Panc1 (cell line): ENCODE measurements at regions not wholly inside any gene's neighbourhood (a gene's known extent, or its start where the extent isn't known, plus 50 kb on each side); places are given as distances from the start of the nearest gene placed in this dataset.

ENCODE experiments used
- POLR2AphosphoS5 ChIP-seq: IDR thresholded peaks from 2 replicates; pipeline ENCODE4 v1.6.1; 2012; ENCODE audit warnings: mild to moderate bottlenecking, low read depth, low read length, moderate library complexity
- SIN3A ChIP-seq: IDR thresholded peaks from 2 replicates; pipeline ENCODE4 v1.6.1; 2012; ENCODE audit warnings: low read depth, mild to moderate bottlenecking, low read length, moderate library complexity, borderline replicate concordance; ENCODE audit not compliant: insufficient read depth
- TCF7L2 ChIP-seq: IDR thresholded peaks from 2 replicates; pipeline ENCODE4 v1.6.1; 2011; ENCODE audit warnings: mild to moderate bottlenecking, low read depth, low read length, inconsistent platforms
- TF ChIP-seq, protein P1 (sequence below): fragments of 450-650 bp; IDR thresholded peaks from 2 replicates; pipeline ENCODE4 v1.5.1; 2017; ENCODE audit warnings: mild to moderate bottlenecking
- TF ChIP-seq, protein P2 (sequence below), 2 experiments: IDR thresholded peaks; 2 replicates each; pipeline ENCODE4 v1.6.1; 2011 to 2012; ENCODE audit warnings: low read depth in 2 of 2, control low read depth in 1 of 2, low read length in 1 of 2, mild to moderate bottlenecking in 1 of 2, moderate library complexity in 1 of 2; ENCODE audit not compliant: insufficient read depth in 1 of 2

- TF ChIP-seq, protein P1, sequence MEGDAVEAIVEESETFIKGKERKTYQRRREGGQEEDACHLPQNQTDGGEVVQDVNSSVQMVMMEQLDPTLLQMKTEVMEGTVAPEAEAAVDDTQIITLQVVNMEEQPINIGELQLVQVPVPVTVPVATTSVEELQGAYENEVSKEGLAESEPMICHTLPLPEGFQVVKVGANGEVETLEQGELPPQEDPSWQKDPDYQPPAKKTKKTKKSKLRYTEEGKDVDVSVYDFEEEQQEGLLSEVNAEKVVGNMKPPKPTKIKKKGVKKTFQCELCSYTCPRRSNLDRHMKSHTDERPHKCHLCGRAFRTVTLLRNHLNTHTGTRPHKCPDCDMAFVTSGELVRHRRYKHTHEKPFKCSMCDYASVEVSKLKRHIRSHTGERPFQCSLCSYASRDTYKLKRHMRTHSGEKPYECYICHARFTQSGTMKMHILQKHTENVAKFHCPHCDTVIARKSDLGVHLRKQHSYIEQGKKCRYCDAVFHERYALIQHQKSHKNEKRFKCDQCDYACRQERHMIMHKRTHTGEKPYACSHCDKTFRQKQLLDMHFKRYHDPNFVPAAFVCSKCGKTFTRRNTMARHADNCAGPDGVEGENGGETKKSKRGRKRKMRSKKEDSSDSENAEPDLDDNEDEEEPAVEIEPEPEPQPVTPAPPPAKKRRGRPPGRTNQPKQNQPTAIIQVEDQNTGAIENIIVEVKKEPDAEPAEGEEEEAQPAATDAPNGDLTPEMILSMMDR, result no peak
- TF ChIP-seq SIN3A (no peak), POLR2AphosphoS5 (no peak), TCF7L2 (no peak)
- TF ChIP-seq, protein P2, sequence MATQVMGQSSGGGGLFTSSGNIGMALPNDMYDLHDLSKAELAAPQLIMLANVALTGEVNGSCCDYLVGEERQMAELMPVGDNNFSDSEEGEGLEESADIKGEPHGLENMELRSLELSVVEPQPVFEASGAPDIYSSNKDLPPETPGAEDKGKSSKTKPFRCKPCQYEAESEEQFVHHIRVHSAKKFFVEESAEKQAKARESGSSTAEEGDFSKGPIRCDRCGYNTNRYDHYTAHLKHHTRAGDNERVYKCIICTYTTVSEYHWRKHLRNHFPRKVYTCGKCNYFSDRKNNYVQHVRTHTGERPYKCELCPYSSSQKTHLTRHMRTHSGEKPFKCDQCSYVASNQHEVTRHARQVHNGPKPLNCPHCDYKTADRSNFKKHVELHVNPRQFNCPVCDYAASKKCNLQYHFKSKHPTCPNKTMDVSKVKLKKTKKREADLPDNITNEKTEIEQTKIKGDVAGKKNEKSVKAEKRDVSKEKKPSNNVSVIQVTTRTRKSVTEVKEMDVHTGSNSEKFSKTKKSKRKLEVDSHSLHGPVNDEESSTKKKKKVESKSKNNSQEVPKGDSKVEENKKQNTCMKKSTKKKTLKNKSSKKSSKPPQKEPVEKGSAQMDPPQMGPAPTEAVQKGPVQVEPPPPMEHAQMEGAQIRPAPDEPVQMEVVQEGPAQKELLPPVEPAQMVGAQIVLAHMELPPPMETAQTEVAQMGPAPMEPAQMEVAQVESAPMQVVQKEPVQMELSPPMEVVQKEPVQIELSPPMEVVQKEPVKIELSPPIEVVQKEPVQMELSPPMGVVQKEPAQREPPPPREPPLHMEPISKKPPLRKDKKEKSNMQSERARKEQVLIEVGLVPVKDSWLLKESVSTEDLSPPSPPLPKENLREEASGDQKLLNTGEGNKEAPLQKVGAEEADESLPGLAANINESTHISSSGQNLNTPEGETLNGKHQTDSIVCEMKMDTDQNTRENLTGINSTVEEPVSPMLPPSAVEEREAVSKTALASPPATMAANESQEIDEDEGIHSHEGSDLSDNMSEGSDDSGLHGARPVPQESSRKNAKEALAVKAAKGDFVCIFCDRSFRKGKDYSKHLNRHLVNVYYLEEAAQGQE (IDR thresholded peaks at IDR 0.05; ENCODE audit: insufficient read depth in 1 of 2, low read depth in 2 of 2, low read length in 1 of 2), result no peak
Observed at GRCh38 chr18:40079786-40080185, 1875.2 kb upstream of the PIK3C3 start.
